ENCODE measurements at regions not wholly inside any gene's neighbourhood (a gene's known extent, or its start where the extent isn't known, plus 50 kb on each side); places are given as distances from the start of the nearest gene placed in this dataset.
"Not testable (repeated sequence)": the region's sequence is repeated elsewhere in the genome, so short reads cannot be mapped to it uniquely, and the experiment has no call there.

DNA sequence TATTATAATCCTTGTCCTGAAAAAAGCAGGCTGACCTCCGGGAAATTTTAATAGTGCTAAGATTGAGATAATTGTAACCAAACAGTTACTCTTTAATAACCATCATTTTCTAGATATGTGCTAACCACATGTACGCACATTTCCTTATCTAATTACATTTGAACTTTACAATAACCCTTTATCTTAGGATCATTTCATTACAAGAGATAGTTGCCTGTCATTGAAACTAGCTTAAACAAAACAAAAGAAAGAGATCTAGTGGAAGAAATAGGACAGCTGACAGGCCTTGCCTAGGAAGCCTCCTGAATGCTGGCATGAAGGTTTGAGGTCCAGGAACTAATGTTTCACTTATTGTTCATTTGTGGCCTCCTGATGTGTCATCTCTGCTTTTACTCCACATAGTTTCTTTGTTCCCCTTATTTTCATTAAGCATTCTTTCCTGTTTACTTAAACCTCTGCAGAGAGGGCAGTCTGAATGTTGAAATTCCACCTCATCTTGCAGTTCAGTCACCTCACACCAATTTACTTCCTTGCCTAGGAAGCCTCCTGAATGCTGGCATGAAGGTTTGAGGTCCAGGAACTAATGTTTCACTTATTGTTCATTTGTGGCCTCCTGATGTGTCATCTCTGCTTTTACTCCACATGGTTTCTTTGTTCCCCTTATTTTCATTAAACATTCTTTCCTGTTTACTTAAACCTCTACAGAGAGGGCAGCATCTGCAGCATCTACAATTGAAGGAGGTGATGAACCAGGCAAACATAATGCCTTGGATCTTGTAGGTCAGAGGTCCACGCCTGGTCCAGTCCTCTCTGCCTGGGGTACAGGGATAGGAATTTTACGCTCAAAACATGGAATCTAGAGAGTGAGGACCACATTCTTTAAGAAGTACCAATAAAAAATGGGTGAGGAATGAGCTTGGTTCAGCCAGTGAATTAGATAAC, 247.5 kb downstream of the SPATA31A6 start:
- H3K4me3 ChIP-seq (ENCODE audit: low read depth, low read length); in situ Hi-C loops (cut with HindIII; ENCODE audit: low sequenced_read_pairs): not testable (repeated sequence)
- peak; percentile 89 for DNase-seq (ENCODE audit: low read depth, low spot score)

- DNase-seq (ENCODE audit: low read depth, low spot score), result peak; percentile 26
- in situ Hi-C loops (cut with HindIII; ENCODE audit: low sequenced_read_pairs); H3K4me3 ChIP-seq (ENCODE audit: low read depth, low read length): not testable (repeated sequence)
These were observed 248.2 kb downstream of the SPATA31A6 start for GRCh38 chr9:42431616-42432010.

- H3K4me3 ChIP-seq (ENCODE audit: low read depth, low read length); DNase-seq (ENCODE audit: low read depth, low spot score); in situ Hi-C loops (cut with HindIII; ENCODE audit: low sequenced_read_pairs): not testable (repeated sequence)
These were observed 251.6 kb downstream of the SPATA31A6 start for GRCh38 chr9:42434844-42435714.

GRCh38 chr9:42435715-42436342, 252.4 kb downstream of the SPATA31A6 start:
- in situ Hi-C loops (cut with HindIII; ENCODE audit: low sequenced_read_pairs); H3K4me3 ChIP-seq (ENCODE audit: low read depth, low read length); DNase-seq (ENCODE audit: low read depth, low spot score): not testable (repeated sequence)

GRCh38 chr9:42437057-42437759, 253.7 kb downstream of the SPATA31A6 start:
- in situ Hi-C loops (cut with HindIII; ENCODE audit: low sequenced_read_pairs); DNase-seq (ENCODE audit: low read depth, low spot score); H3K4me3 ChIP-seq (ENCODE audit: low read depth, low read length): not testable (repeated sequence)

- H3K4me3 ChIP-seq (ENCODE audit: low read depth, low read length); in situ Hi-C loops (cut with HindIII; ENCODE audit: low sequenced_read_pairs); DNase-seq (ENCODE audit: low read depth, low spot score): not testable (repeated sequence)
These were observed 259.2 kb downstream of the SPATA31A6 start for GRCh38 chr9:42442680-42443079.

DNA sequence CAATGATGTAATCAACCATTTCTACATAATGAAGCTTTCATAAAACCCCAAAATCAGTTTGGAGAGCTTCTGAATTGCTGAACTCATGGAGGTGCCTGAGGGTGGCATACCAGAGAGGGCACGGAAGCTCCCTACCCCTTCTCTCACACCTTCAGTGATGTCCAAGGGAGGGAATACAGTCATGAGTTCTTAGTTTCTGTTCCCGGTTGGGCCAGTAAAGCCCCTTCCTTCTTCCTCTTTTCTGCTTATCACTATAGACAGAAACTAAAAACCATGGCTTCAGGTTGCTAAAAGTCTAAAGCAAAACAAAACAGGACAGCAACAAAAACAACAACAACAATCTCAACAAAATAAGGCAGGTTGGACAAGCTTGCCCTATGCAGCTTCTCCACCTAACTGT, 260.0 kb downstream of the SPATA31A6 start:
- in situ Hi-C loops (cut with HindIII; ENCODE audit: low sequenced_read_pairs); H3K4me3 ChIP-seq (ENCODE audit: low read depth, low read length); DNase-seq (ENCODE audit: low read depth, low spot score): not testable (repeated sequence)

GRCh38 chr9:42461436-42461835, 278.0 kb downstream of the SPATA31A6 start:
- peak; percentile 0 for DNase-seq (ENCODE audit: low read depth, low spot score)
- in situ Hi-C loops (cut with HindIII; ENCODE audit: low sequenced_read_pairs); H3K4me3 ChIP-seq (ENCODE audit: low read depth, low read length): not testable (repeated sequence)

DNA sequence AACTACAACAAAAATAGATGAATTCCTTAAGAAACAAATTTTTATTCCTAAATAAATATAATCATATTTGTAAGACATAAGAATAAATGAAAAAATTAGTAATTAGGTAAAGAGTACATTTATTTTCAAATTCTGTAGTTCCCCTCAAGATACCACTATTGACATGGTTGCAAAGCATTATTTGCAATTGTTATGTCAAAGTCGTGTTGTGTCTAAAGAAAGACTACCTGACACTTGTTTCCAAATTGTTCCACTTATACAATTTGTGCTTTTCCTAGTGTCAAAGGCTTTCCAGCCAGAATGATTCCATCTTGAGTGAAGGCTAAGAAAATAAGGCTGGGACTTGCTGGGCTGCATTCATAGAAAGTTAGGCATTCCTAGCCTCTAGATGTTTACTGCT, 278.4 kb downstream of the SPATA31A6 start:
- H3K4me3 ChIP-seq (ENCODE audit: low read depth, low read length); DNase-seq (ENCODE audit: low read depth, low spot score); in situ Hi-C loops (cut with HindIII; ENCODE audit: low sequenced_read_pairs): not testable (repeated sequence)

DNA sequence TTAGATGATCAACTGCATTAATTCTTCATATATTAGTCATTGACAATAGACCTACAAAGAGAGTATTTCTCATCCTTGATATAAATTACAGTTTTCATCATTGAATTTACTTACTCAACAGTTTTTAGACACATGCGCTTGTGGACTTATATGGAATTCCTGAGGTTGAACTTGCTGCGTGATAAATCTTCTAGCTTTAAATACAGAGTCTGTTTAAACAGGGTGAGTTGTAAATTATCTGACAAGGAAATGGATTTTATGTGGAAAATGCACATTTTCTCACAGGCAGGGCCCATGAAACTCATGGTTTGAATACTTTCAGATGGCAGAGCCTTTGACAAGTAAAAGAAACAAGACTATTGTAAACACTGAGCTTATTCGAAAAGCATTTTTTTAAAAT, 280.5 kb downstream of the SPATA31A6 start:
- DNase-seq (ENCODE audit: low read depth, low spot score), result peak; percentile 41
- in situ Hi-C loops (cut with HindIII; ENCODE audit: low sequenced_read_pairs); H3K4me3 ChIP-seq (ENCODE audit: low read depth, low read length): not testable (repeated sequence)

DNA sequence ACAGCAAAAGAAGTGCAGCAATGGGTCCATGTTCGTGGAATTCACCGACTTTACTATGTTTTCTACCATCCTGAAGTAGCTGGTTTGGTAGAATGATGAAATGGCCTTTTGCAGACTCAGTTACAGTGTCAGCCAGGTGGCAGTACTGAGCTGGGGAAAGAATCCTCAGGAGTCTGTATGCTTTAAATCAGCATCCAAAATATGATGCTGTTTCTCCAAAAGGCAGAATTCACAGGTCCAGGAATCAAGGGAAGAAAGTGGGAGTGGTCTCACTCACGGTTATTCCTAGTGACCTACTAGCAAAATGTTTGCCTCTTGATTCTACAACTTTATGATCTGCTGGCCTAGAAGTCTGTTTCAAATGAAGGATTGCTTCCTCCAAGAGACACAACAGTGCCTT, 287.1 kb downstream of the SPATA31A6 start:
- DNase-seq (ENCODE audit: low read depth, low spot score); H3K4me3 ChIP-seq (ENCODE audit: low read depth, low read length); in situ Hi-C loops (cut with HindIII; ENCODE audit: low sequenced_read_pairs): not testable (repeated sequence)
- peak; percentile 37 for TF ChIP-seq CTCF (IDR thresholded peaks at IDR 0.05; ENCODE audit: low read depth, low read length)

GRCh38 chr9:42490989-42491388, 307.5 kb downstream of the SPATA31A6 start:
- in situ Hi-C loops (cut with HindIII; ENCODE audit: low sequenced_read_pairs); H3K4me3 ChIP-seq (ENCODE audit: low read depth, low read length); DNase-seq (ENCODE audit: low read depth, low spot score): not testable (repeated sequence)

GRCh38 chr9:42502620-42503264, 319.3 kb downstream of the SPATA31A6 start:
- DNase-seq (ENCODE audit: low read depth, low spot score); H3K4me3 ChIP-seq (ENCODE audit: low read depth, low read length); in situ Hi-C loops (cut with HindIII; ENCODE audit: low sequenced_read_pairs): not testable (repeated sequence)

DNA sequence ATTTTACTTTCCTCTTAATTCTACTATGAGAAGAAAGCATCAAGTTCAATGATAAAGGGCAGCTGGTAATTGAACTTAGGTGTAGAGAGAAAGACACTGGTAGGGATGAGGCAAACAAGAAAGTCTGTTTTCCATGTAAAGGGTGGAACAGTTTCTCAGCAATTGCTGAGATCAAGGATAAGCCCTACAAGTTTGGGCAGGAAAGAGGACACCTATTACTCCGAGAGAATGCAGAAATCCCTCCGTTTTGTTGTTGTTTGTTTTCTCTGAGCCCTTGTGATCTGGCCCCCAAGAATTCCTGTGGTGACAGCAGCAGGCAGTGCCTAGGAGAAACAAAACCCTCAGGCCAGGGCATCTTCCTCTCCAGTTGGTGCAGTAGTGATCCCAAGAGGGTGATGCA, 324.7 kb downstream of the SPATA31A6 start:
- H3K4me3 ChIP-seq (ENCODE audit: low read depth, low read length); in situ Hi-C loops (cut with HindIII; ENCODE audit: low sequenced_read_pairs); DNase-seq (ENCODE audit: low read depth, low spot score): not testable (repeated sequence)

- H3K4me3 ChIP-seq (ENCODE audit: low read depth, low read length); in situ Hi-C loops (cut with HindIII; ENCODE audit: low sequenced_read_pairs); DNase-seq (ENCODE audit: low read depth, low spot score): not testable (repeated sequence)
These were observed 330.1 kb downstream of the SPATA31A6 start for GRCh38 chr9:42513535-42513934.

Measured in astrocyte of the spinal cord (primary cell).